ENCODE measurements at regions not wholly inside any gene's neighbourhood (a gene's known extent, or its start where the extent isn't known, plus 50 kb on each side); places are given as distances from the start of the nearest gene placed in this dataset.

GRCh38 chr22:23519442-23520157, 60.5 kb downstream of the IGLL1 start:
- no peak for TF ChIP-seq POLR2AphosphoS5 (IDR thresholded peaks at IDR 0.05; ENCODE audit: low read depth, low read length)
- no peak for TF ChIP-seq SIN3A (IDR thresholded peaks at IDR 0.05; ENCODE audit: borderline replicate concordance, insufficient read depth, low read length)
- no peak for TF ChIP-seq TAF1 (IDR thresholded peaks at IDR 0.05; ENCODE audit: borderline replicate concordance, insufficient read depth, low read length)
- no peak for TF ChIP-seq REST (IDR thresholded peaks at IDR 0.05; ENCODE audit: insufficient read depth in 1 of 2, low read depth in 2 of 2, low read length in 2 of 2)

Data from PFSK-1 (cell line).